GM19463 (cell line): ENCODE measurements at regions not wholly inside any gene's neighbourhood (a gene's known extent, or its start where the extent isn't known, plus 50 kb on each side); places are given as distances from the start of the nearest gene placed in this dataset.
A peak's percentile ranks its signal among the peaks of the same experiment; 100 is the strongest.
"Not testable (repeated sequence)": the region's sequence is repeated elsewhere in the genome, so short reads cannot be mapped to it uniquely, and the experiment has no call there.

Experiments
- ATAC-seq: cut with Tn5 transposase; IDR thresholded peaks from one replicate; pipeline ENCODE4 v1.9.1; 2021; ENCODE audit warnings: mild to moderate bottlenecking, moderate library complexity; ENCODE audit not compliant: unreplicated experiment

DNA sequence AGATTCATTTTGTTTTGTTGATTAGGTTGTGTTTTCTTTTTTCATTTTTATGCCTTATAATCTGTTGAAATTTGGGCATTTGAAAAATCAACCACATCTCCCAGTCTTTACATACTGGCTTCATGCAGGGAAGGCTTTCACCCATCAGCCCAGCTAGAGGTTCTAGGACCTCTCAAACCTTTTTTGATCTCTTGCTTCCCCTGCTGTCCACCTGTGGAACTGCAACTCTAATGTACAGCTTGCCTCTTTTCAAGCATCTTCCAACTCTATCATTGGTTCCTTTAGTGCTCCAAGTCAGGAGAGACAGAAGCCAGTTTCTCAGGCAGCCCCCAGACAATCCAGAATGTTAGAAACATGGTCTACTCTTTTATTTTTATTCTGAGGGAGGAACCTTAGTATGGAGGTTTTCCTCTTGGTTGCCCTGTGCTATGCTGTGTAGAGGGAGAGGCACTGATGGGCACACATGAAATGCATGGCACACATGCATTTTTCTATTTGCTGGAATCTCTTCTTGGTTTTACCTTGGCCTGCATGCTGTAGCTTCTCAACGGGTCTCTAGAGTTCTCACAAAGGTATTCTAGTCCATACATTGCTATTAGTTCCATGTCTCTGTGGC is 107.2 kb upstream of the L3MBTL4 start:
- peak; percentile 63 for ATAC-seq

GRCh38 chr18:6525604-6526003 is 110.9 kb upstream of the L3MBTL4 start:
- no peak for ATAC-seq

- no peak for ATAC-seq
Measured at GRCh38 chr18:6537475-6537874, 122.8 kb upstream of the L3MBTL4 start.

- not testable (repeated sequence) for ATAC-seq
Measured at GRCh38 chr18:6541131-6541679, 126.5 kb upstream of the L3MBTL4 start.

GRCh38 chr18:6542296-6542695 is 127.6 kb upstream of the L3MBTL4 start:
- ATAC-seq: no peak

GRCh38 chr18:6543330-6543908 is 128.7 kb upstream of the L3MBTL4 start:
- ATAC-seq: no peak

DNA sequence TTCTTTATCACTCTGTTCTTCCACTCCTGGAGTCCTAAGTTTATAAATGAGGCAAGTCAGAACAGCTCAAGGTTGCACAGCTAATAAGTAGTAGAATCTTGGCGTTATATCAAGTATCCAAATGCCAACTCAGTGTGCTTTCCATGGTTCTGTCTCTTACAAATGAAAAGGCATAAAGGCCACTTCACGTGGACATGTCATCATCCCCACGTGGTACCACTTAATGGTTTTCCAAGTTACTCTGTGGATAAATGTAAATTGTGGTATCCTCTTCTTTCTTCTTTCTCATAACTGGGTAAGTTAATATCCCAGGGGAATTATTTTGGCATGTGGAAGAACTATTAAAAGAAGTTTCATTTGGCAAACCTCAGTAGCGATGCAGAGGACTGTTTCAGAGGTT is 131.5 kb upstream of the L3MBTL4 start:
- ATAC-seq: no peak

DNA sequence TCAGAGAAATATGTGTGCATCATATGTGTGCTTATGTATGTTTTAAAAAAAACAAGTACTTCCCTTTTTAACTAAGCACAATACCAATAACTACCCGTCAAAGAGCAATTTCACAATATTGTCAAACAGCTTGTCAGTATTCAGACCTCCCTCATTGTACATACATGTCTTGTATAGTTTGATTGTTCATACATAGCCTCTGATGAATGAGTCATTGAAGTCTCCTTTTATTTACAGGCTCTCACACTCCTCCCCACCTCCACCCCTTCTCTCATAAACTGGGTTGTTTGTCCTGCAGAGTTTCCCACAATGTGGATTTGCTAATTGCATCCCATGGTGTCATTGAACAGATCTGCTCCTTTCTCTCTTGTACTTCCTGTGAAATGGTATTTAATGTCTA is 132.8 kb upstream of the L3MBTL4 start:
- no peak for ATAC-seq

GRCh38 chr18:6553234-6553900 is 138.7 kb upstream of the L3MBTL4 start:
- ATAC-seq: no peak

GRCh38 chr18:6557057-6557769 is 142.5 kb upstream of the L3MBTL4 start:
- ATAC-seq: no peak

- no peak for ATAC-seq
Measured at GRCh38 chr18:6557770-6558248, 143.1 kb upstream of the L3MBTL4 start.

DNA sequence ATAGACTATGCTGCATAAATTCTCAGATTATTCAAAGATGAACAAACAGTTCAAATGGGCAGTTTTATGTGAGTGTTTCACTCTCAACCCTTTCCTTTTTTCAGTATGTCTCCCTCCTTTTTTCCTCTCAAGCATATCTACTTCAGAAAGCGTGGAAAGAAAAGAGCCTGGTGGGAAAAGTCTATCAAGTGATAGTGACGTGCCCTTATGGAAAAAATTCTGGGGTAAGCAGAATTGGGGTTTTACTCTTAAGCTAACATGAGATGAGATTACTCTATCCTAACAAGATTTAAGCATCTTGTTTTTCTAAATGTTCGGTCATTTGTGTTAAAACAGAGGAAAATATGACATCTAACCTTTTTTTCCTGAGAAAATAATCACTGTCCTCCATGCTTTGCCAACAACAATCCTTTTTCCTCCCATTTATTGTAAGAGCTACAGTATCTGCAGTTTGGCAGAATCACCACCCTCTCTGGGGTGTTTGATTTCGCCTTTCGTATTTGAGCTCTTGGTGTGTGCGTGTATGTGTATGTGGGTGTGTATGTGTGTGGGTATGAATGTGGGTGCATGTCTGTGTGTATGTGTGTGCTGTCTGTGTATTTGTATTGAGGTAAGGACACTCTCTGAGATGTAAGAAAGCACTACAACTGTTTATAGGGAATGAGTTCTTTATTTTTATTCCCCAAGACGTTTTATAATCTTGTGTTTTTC is 143.9 kb upstream of the L3MBTL4 start:
- ATAC-seq: no peak

- no peak for ATAC-seq
Measured at GRCh38 chr18:6559296-6559695, 144.6 kb upstream of the L3MBTL4 start.

- no peak for ATAC-seq
Measured at GRCh38 chr18:6561016-6561415, 146.3 kb upstream of the L3MBTL4 start.

GRCh38 chr18:6561420-6561861 is 146.7 kb upstream of the L3MBTL4 start:
- ATAC-seq: no peak

GRCh38 chr18:6561862-6562291 is 147.2 kb upstream of the L3MBTL4 start:
- no peak for ATAC-seq

DNA sequence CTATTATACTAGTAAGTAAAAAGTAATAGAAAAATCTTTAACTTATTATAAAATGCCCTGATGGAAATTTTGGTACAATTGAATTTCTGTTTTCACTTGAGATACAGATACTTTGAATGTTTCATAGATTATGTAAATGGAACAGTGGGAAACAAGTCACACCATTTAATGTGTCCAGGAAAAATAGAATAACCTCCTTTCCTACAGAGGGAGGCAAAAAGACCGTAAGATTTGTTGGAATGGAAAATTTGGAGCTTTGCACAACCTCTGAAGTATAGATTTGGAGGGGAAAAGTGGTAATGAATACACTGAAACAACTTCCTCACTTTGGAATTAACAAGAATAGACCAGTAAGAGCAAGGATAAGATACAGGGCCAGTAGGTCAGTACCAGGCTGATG is 149.2 kb upstream of the L3MBTL4 start:
- ATAC-seq: no peak

DNA sequence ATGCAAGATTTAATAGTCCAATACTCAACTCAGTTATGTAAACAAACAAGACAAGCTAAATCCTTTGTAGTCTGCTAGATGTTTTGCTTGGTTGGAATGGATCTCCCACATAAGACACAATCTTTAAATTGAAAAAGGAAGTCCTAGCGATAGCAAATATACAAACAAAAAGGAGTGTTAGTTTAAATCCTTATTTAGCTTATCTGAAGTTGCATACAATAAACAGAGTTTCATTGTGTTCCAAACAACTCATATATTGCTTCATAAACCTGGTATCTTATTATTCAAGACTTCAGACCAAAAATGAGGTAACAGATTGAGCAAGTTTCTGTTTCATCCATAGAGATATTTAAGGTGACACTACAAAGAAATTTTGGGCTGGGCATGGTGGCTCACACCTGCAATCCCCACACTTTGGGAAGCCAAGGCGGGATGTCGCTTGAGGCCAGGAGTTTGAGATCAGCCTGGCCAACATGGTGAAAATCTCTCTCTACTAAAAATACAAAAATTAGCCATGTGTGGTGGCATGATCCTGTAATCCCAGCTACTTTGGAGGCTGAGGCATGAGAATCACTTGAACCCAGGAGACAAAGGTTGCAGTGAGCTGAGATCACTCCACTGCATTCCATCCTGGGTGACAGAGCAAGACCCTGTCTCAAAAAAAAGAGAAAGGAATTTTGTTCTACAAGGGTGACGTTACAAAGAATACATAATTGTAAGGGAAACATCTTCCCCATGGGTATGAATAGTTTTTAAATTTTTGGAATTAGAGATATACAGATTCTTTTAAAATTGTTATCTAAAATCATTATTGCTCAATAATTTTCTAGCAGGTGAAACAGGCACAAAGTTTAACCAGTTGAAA is 150.5 kb upstream of the L3MBTL4 start:
- no peak for ATAC-seq

GRCh38 chr18:6565815-6566081 is 151.0 kb upstream of the L3MBTL4 start:
- ATAC-seq: no peak

- ATAC-seq: no peak
Measured at GRCh38 chr18:6566338-6566911, 151.7 kb upstream of the L3MBTL4 start.
